HG03571 (cell line): ENCODE measurements at regions not wholly inside any gene's neighbourhood (a gene's known extent, or its start where the extent isn't known, plus 50 kb on each side); places are given as distances from the start of the nearest gene placed in this dataset.
A peak's percentile ranks its signal among the peaks of the same experiment; 100 is the strongest.

ENCODE experiments used
- ATAC-seq: cut with Tn5 transposase; IDR thresholded peaks from one replicate; pipeline ENCODE4 v1.9.1; 2021; ENCODE audit not compliant: unreplicated experiment

GRCh38 chr4:176441594-176441993, 121.8 kb downstream of the SPCS3 start:
- ATAC-seq, result no peak

GRCh38 chr4:176443117-176443516, 123.4 kb downstream of the SPCS3 start:
- no peak for ATAC-seq

- no peak for ATAC-seq
Observed at GRCh38 chr4:176443646-176444409, 124.1 kb downstream of the SPCS3 start.

GRCh38 chr4:176444741-176445140, 125.0 kb downstream of the SPCS3 start:
- no peak for ATAC-seq

GRCh38 chr4:176448761-176449160, 129.0 kb downstream of the SPCS3 start:
- ATAC-seq, result no peak

GRCh38 chr4:176451443-176451842, 131.7 kb downstream of the SPCS3 start:
- no peak for ATAC-seq

GRCh38 chr4:176453079-176453478, 133.3 kb downstream of the SPCS3 start:
- no peak for ATAC-seq

- ATAC-seq, result no peak
Observed at GRCh38 chr4:176453658-176454057, 133.9 kb downstream of the SPCS3 start.

GRCh38 chr4:176464748-176465147, 145.0 kb downstream of the SPCS3 start:
- peak; percentile 97 for ATAC-seq

- no peak for ATAC-seq
Observed at GRCh38 chr4:176467001-176467400, 147.2 kb downstream of the SPCS3 start.

- no peak for ATAC-seq
Observed at GRCh38 chr4:176469546-176469945, 149.8 kb downstream of the SPCS3 start.

GRCh38 chr4:176470671-176471070, 150.9 kb downstream of the SPCS3 start:
- no peak for ATAC-seq

GRCh38 chr4:176475067-176475466, 155.3 kb downstream of the SPCS3 start:
- no peak for ATAC-seq

GRCh38 chr4:176478076-176478475, 158.3 kb downstream of the SPCS3 start:
- no peak for ATAC-seq

GRCh38 chr4:176479767-176480166, 160.0 kb downstream of the SPCS3 start:
- no peak for ATAC-seq

GRCh38 chr4:176482972-176483371, 163.2 kb downstream of the SPCS3 start:
- ATAC-seq, result no peak

GRCh38 chr4:176484301-176484984, 164.7 kb downstream of the SPCS3 start:
- no peak for ATAC-seq

GRCh38 chr4:176489001-176489400, 169.2 kb downstream of the SPCS3 start:
- ATAC-seq, result no peak

- peak; percentile 100 for ATAC-seq
Observed at GRCh38 chr4:176492646-176493302, 173.0 kb downstream of the SPCS3 start.

- no peak for ATAC-seq
Observed at GRCh38 chr4:176498617-176499256, 179.0 kb downstream of the SPCS3 start.

GRCh38 chr4:176499518-176499917, 179.8 kb downstream of the SPCS3 start:
- no peak for ATAC-seq
